Fibroblast of skin of right quadriceps (primary cell): ENCODE measurements at regions not wholly inside any gene's neighbourhood (a gene's known extent, or its start where the extent isn't known, plus 50 kb on each side); places are given as distances from the start of the nearest gene placed in this dataset.

ENCODE experiments used
- DNase-seq: peaks from one replicate; pipeline ENCODE4 v3.0.0-alpha.2; 2013

GRCh38 chr3:64829331-64829730, 141.5 kb upstream of the ADAMTS9 start:
- DNase-seq, result no peak

- peak; percentile 64 for DNase-seq
These were observed 140.5 kb upstream of the ADAMTS9 start for GRCh38 chr3:64828276-64828675.

GRCh38 chr3:64827431-64827830, 139.6 kb upstream of the ADAMTS9 start:
- DNase-seq, result no peak

GRCh38 chr3:64827019-64827418, 139.2 kb upstream of the ADAMTS9 start:
- DNase-seq, result no peak

- no peak for DNase-seq
These were observed 137.8 kb upstream of the ADAMTS9 start for GRCh38 chr3:64825404-64826120.

- DNase-seq, result peak; percentile 60
These were observed 136.7 kb upstream of the ADAMTS9 start for GRCh38 chr3:64824394-64824909.

GRCh38 chr3:64818196-64818595, 130.4 kb upstream of the ADAMTS9 start:
- DNase-seq, result no peak

GRCh38 chr3:64816355-64816754, 128.6 kb upstream of the ADAMTS9 start:
- no peak for DNase-seq

GRCh38 chr3:64815789-64816188, 128.0 kb upstream of the ADAMTS9 start:
- no peak for DNase-seq

- peak; percentile 51 for DNase-seq
These were observed 127.4 kb upstream of the ADAMTS9 start for GRCh38 chr3:64815195-64815631.

- no peak for DNase-seq
These were observed 126.6 kb upstream of the ADAMTS9 start for GRCh38 chr3:64814351-64814750.

GRCh38 chr3:64813326-64813725, 125.5 kb upstream of the ADAMTS9 start:
- no peak for DNase-seq

- DNase-seq, result no peak
These were observed 121.3 kb upstream of the ADAMTS9 start for GRCh38 chr3:64809086-64809485.

- no peak for DNase-seq
These were observed 120.3 kb upstream of the ADAMTS9 start for GRCh38 chr3:64808061-64808460.

- DNase-seq, result no peak
These were observed 119.1 kb upstream of the ADAMTS9 start for GRCh38 chr3:64806668-64807605.

GRCh38 chr3:64805978-64806377, 118.2 kb upstream of the ADAMTS9 start:
- no peak for DNase-seq

GRCh38 chr3:64805248-64805647, 117.4 kb upstream of the ADAMTS9 start:
- DNase-seq, result no peak

- no peak for DNase-seq
These were observed 115.7 kb upstream of the ADAMTS9 start for GRCh38 chr3:64803469-64803868.

GRCh38 chr3:64802460-64802859, 114.7 kb upstream of the ADAMTS9 start:
- DNase-seq, result no peak

- DNase-seq, result no peak
These were observed 114.1 kb upstream of the ADAMTS9 start for GRCh38 chr3:64801856-64802255.

- no peak for DNase-seq
These were observed 111.8 kb upstream of the ADAMTS9 start for GRCh38 chr3:64799606-64800005.

- DNase-seq, result no peak
These were observed 110.5 kb upstream of the ADAMTS9 start for GRCh38 chr3:64798316-64798715.

- DNase-seq, result no peak
These were observed 109.0 kb upstream of the ADAMTS9 start for GRCh38 chr3:64796607-64797399.
